GM12873 (cell line): ENCODE measurements at regions not wholly inside any gene's neighbourhood (a gene's known extent, or its start where the extent isn't known, plus 50 kb on each side); places are given as distances from the start of the nearest gene placed in this dataset.

Experiments
- CTCF ChIP-seq: IDR thresholded peaks from 2 replicates; pipeline ENCODE4 v1.5.1; 2012; ENCODE audit warnings: low read depth, mild to moderate bottlenecking, moderate library complexity, low read length, control low read depth; ENCODE audit not compliant: insufficient read depth; ENCODE audit errors: missing control alignments

- no peak for TF ChIP-seq CTCF
Observed at GRCh38 chr4:15144967-15145295, 142.7 kb downstream of the CPEB2 start.

GRCh38 chr4:15145709-15146108 lies 143.4 kb downstream of the CPEB2 start:
- TF ChIP-seq CTCF = no peak

- TF ChIP-seq CTCF = no peak
Observed at GRCh38 chr4:15147714-15148113, 145.4 kb downstream of the CPEB2 start.

- no peak for TF ChIP-seq CTCF
Observed at GRCh38 chr4:15148199-15148598, 145.9 kb downstream of the CPEB2 start.

- TF ChIP-seq CTCF = no peak
Observed at GRCh38 chr4:15148691-15149090, 146.4 kb downstream of the CPEB2 start.

- no peak for TF ChIP-seq CTCF
Observed at GRCh38 chr4:15149234-15149838, 147.1 kb downstream of the CPEB2 start.

- TF ChIP-seq CTCF = no peak
Observed at GRCh38 chr4:15149839-15150592, 147.7 kb downstream of the CPEB2 start.
